ENCODE measurements at regions not wholly inside any gene's neighbourhood (a gene's known extent, or its start where the extent isn't known, plus 50 kb on each side); places are given as distances from the start of the nearest gene placed in this dataset.

GRCh38 chr2:185316383-185316782, 422.2 kb upstream of the FSIP2 start:
- Histone ChIP-seq H3K4me3 (no peak overlapping the region), H3K9ac (ENCODE audit: insufficient read depth in 1 of 2, low read depth in 2 of 2, low read length in 2 of 2) (no peak overlapping the region), H3K4me2 (ENCODE audit: insufficient read depth, low read length) (no peak overlapping the region), H3K9me1 (ENCODE audit: control insufficient read depth, insufficient read depth, low read length) (no peaks in the 10 kb centered on the region), H3K27me3 (ENCODE audit: control insufficient read depth in 2 of 2, insufficient read depth in 2 of 2, low read length in 2 of 2) (no peaks in the 10 kb centered on the region), H3K9me3 (replicated peaks; ENCODE audit: control insufficient read depth, insufficient read depth, low read depth, low read length) (no peaks in the 10 kb centered on the region), H3K79me2 (ENCODE audit: control insufficient read depth, insufficient read depth, low read length) (no peaks in the 10 kb centered on the region), H3K4me1 (replicated peaks in 1 of 2; ENCODE audit: control insufficient read depth in 2 of 2, insufficient read depth in 2 of 2, low read length in 2 of 2) (no peaks in the 10 kb centered on the region), H4K20me1 (replicated peaks; ENCODE audit: control insufficient read depth, insufficient read depth, low read length) (no peaks in the 10 kb centered on the region), H3K27ac (ENCODE audit: extremely low read depth, low read depth, low read length) (no peak overlapping the region), H3K36me3 (ENCODE audit: control insufficient read depth, insufficient read depth, low read length) (no peaks in the 10 kb centered on the region), H2AFZ (ENCODE audit: low read depth, low read length) (no peak overlapping the region)
- TF ChIP-seq CBX8 (IDR thresholded peaks at IDR 0.05; ENCODE audit: borderline replicate concordance, extremely low read depth, low read depth, low read length, poor library complexity, severe bottlenecking) (no peak), NCOA6 (IDR thresholded peaks at IDR 0.05) (no peak), NBN (IDR thresholded peaks at IDR 0.05; ENCODE audit: low read depth) (no peak), DPF2 (IDR thresholded peaks at IDR 0.05) (no peak), SETDB1 (IDR thresholded peaks at IDR 0.05; ENCODE audit: low read length) (no peak), BHLHE40 (IDR thresholded peaks at IDR 0.05; ENCODE audit: low read length) (no peak), TCF7 (IDR thresholded peaks at IDR 0.05; ENCODE audit: borderline replicate concordance) (no peak), BRF1 (IDR thresholded peaks at IDR 0.05; ENCODE audit: borderline replicate concordance, extremely low read depth, insufficient read length) (no peak), ZNF121 (CRISPR knock-in tag; conservative IDR thresholded peaks at IDR 0.05) (no peak), SREBF1 (IDR thresholded peaks at IDR 0.05; ENCODE audit: borderline replicate concordance, low read depth, low read length) (no peak), ZNF75A (CRISPR knock-in tag; IDR thresholded peaks at IDR 0.05) (no peak), NFIX (CRISPR knock-in tag; IDR thresholded peaks at IDR 0.05; ENCODE audit: low read depth) (no peak), ZNF696 (CRISPR knock-in tag; conservative IDR thresholded peaks at IDR 0.05) (no peak)
- in situ Hi-C loops (cut with MboI) (no loop called here), intact Hi-C loops (cut with micrococcal nuclease) (no loop called here)
- BruUV-seq (replicated peaks): no TSS peak
- 0% methylated on average over 2 of the region's 2 CpGs for WGBS (ENCODE audit: insufficient coverage, low coverage, missing lambda C conversion rate)
- ATAC-seq (no peak), FAIRE-seq (no peak), DNase-seq (ENCODE audit: extremely low read depth in 1 of 4, low spot score in 3 of 4) (no peak)
- ChIA-PET POLR2A (no interaction called here), CTCF (ENCODE audit: low intra/inter-chr PET ratio) (no interaction called here)
